ENCODE measurements at regions not wholly inside any gene's neighbourhood (a gene's known extent, or its start where the extent isn't known, plus 50 kb on each side); places are given as distances from the start of the nearest gene placed in this dataset.

- Mint-ChIP-seq H3K4me1 (ENCODE audit: low read depth) (peaks cover 21% of the 10 kb centered on the region; the same call in 1 of the 2 replicates), H3K27me3 (ENCODE audit: insufficient read depth) (peaks cover 4% of the 10 kb centered on the region; the same call in 1 of the 2 replicates), H3K9me3 (no peaks in the 10 kb centered on the region), H3K4me3 (no peak overlapping the region), H3K27ac (no peak overlapping the region), H3K36me3 (ENCODE audit: low read depth) (no peaks in the 10 kb centered on the region)
- no peak for DNase-seq
- no peak for TF ChIP-seq CTCF (IDR thresholded peaks at IDR 0.05)
Measured at GRCh38 chr14:53536446-53536845, 383.3 kb upstream of the DDHD1 start.

GRCh38 chr14:53534841-53535240 is 381.7 kb upstream of the DDHD1 start:
- no peak for DNase-seq
- Mint-ChIP-seq H3K4me1 (ENCODE audit: low read depth) (peaks cover 19% of the 10 kb centered on the region; the same call in 1 of the 2 replicates), H3K36me3 (ENCODE audit: low read depth) (no peaks in the 10 kb centered on the region)

GRCh38 chr14:53533384-53533970 is 380.4 kb upstream of the DDHD1 start:
- Mint-ChIP-seq H3K4me3 (no peak overlapping the region), H3K36me3 (ENCODE audit: low read depth) (no peaks in the 10 kb centered on the region), H3K9me3 (no peaks in the 10 kb centered on the region), H3K27ac (no peak overlapping the region), H3K4me1 (ENCODE audit: low read depth) (peaks cover 17% of the 10 kb centered on the region), H3K27me3 (ENCODE audit: insufficient read depth) (peaks cover 4% of the 10 kb centered on the region; the same call in 1 of the 2 replicates)
- no peak for TF ChIP-seq CTCF (IDR thresholded peaks at IDR 0.05)
- no peak for DNase-seq

More at GRCh38 chr14:53534841-53535240, 381.7 kb upstream of the DDHD1 start:
- Mint-ChIP-seq H3K4me3 (no peak overlapping the region), H3K9me3 (no peaks in the 10 kb centered on the region), H3K27me3 (ENCODE audit: insufficient read depth) (peaks cover 4% of the 10 kb centered on the region; the same call in 1 of the 2 replicates), H3K27ac (no peak overlapping the region)
- TF ChIP-seq CTCF (IDR thresholded peaks at IDR 0.05), result no peak

- peaks cover 16% of the 10 kb centered on the region for H3K4me1 Mint-ChIP-seq (ENCODE audit: low read depth)
- peaks cover 4% of the 10 kb centered on the region; the same call in 1 of the 2 replicates for H3K27me3 Mint-ChIP-seq (ENCODE audit: insufficient read depth)
- DNase-seq, result no peak
- no peak overlapping the region for H3K4me3 Mint-ChIP-seq
- H3K27ac Mint-ChIP-seq, result no peak overlapping the region
- H3K9me3 Mint-ChIP-seq, result no peaks in the 10 kb centered on the region
- TF ChIP-seq CTCF (IDR thresholded peaks at IDR 0.05), result no peak
- no peaks in the 10 kb centered on the region for H3K36me3 Mint-ChIP-seq (ENCODE audit: low read depth)
Measured at GRCh38 chr14:53532853-53533252, 379.7 kb upstream of the DDHD1 start.

- Mint-ChIP-seq H3K36me3 (ENCODE audit: low read depth) (no peaks in the 10 kb centered on the region), H3K27ac (no peak overlapping the region), H3K4me1 (ENCODE audit: low read depth) (peaks cover 15% of the 10 kb centered on the region), H3K4me3 (no peak overlapping the region), H3K27me3 (ENCODE audit: insufficient read depth) (peaks cover 4% of the 10 kb centered on the region; the same call in 1 of the 2 replicates), H3K9me3 (no peaks in the 10 kb centered on the region)
- no peak for TF ChIP-seq CTCF (IDR thresholded peaks at IDR 0.05)
- DNase-seq, result no peak
Measured at GRCh38 chr14:53531730-53532129, 378.6 kb upstream of the DDHD1 start.

All from HFFc6 (cell line).